Astrocyte of the cerebellum (primary cell): ENCODE measurements at regions not wholly inside any gene's neighbourhood (a gene's known extent, or its start where the extent isn't known, plus 50 kb on each side); places are given as distances from the start of the nearest gene placed in this dataset.

ENCODE experiments used
- DNase-seq: peaks from one replicate; pipeline ENCODE4 v3.0.0-alpha.2; 2011; ENCODE audit warnings: low read depth
- H3K4me3 ChIP-seq: 2 replicates; pipeline ENCODE4 v1.5.1; 2011; ENCODE audit warnings: mild to moderate bottlenecking, low read depth, low read length, moderate library complexity
- CTCF ChIP-seq: IDR thresholded peaks from 2 replicates; pipeline ENCODE4 v1.5.1; 2012; ENCODE audit warnings: low read length, low read depth, moderate library complexity, mild to moderate bottlenecking; ENCODE audit errors: missing control alignments
- in situ Hi-C: cut with HindIII; loops from 2 replicates; pipeline ENCODE4 v1.10.0; 2017; ENCODE audit warnings: low sequenced_read_pairs

DNA sequence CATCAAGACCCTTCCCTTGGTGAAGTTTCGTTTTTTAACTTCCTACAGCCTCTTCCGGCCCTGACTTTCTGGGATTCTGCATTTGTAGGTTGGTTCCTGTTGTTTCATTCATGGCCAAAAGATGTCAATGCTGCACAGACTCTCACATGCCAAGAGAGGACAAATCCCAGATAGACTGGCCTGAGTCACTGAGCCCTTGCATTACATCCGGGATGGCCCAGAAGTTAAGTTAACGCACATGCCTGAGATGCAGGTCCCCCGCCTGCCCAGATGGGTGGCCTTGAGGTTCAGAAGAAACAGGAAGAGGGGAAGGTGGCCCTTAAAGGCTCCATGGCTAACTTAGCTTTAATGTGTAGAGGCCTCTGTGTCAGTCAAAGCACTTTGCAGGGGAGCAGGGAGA is 51.6 kb upstream of the SRGAP3 start:
- no peak for DNase-seq
- H3K4me3 ChIP-seq: no peak overlapping the region
- no peak for TF ChIP-seq CTCF
- in situ Hi-C loops: loop anchor here (5.0 kb wide), 3 partner anchors 44 to 324 kb away; no protein-coding TSS in a partner anchor

GRCh38 chr3:9301798-9302197 is 52.4 kb upstream of the SRGAP3 start:
- no peak for DNase-seq
- H3K4me3 ChIP-seq: no peak overlapping the region
- no peak for TF ChIP-seq CTCF
- in situ Hi-C loops: loop anchor here (5.0 kb wide), 3 partner anchors 44 to 324 kb away; no protein-coding TSS in a partner anchor

GRCh38 chr3:9302425-9303181 is 53.2 kb upstream of the SRGAP3 start:
- in situ Hi-C loops: loop anchor here (5.0 kb wide), 3 partner anchors 45 to 325 kb away; no protein-coding TSS in a partner anchor
- TF ChIP-seq CTCF: peak; percentile 91
- H3K4me3 ChIP-seq: peak overlapping the region; percentile 23
- DNase-seq: peak; percentile 82

GRCh38 chr3:9308298-9308990 is 54.4 kb upstream of the THUMPD3 start:
- no peak for TF ChIP-seq CTCF
- in situ Hi-C loops: no loop called here
- no peak for DNase-seq
- no peak overlapping the region for H3K4me3 ChIP-seq

GRCh38 chr3:9310043-9310442 is 52.8 kb upstream of the THUMPD3 start:
- in situ Hi-C loops: no loop called here
- no peak overlapping the region for H3K4me3 ChIP-seq
- no peak for DNase-seq
- TF ChIP-seq CTCF: no peak

DNA sequence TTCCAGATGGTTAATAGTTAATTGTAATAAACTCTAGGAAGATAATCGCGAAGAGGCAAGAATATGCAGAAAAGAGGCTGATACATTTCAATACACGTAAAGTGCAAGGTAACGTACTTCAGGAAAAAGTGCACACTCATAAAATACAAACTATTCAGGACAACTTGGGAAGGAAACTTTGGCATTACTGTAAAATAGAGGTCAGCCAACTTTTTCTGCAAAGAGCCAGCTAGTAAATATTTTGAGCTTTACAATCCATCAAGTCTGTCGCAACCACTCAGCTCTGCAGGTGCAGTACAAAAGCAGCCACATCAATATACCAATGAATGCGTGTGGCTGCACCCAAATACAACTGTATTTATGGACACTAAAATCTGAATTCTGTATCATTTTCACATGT is 51.6 kb upstream of the THUMPD3 start:
- TF ChIP-seq CTCF: no peak
- no peak for DNase-seq
- no peak overlapping the region for H3K4me3 ChIP-seq
- in situ Hi-C loops: no loop called here
